Stomach (tissue), 4 donors: ENCODE measurements at regions not wholly inside any gene's neighbourhood (a gene's known extent, or its start where the extent isn't known, plus 50 kb on each side); places are given as distances from the start of the nearest gene placed in this dataset.

Experiments
- EP300 ChIP-seq: sonication (generic); formaldehyde crosslinking; IDR thresholded peaks from one replicate; pipeline ENCODE4 v1.6.1; 2017; ENCODE audit warnings: antibody characterized with exemption
- POLR2A ChIP-seq, 4 donors: fragments of 450-650 bp; IDR thresholded peaks; one replicate each; pipeline ENCODE4 v1.6.1; 2016; ENCODE audit warnings: antibody characterized with exemption in 4 of 4, control low read depth in 2 of 4, mild to moderate bottlenecking in 1 of 4, moderate library complexity in 1 of 4
- POLR2AphosphoS5 ChIP-seq, 3 donors: sonication (generic); formaldehyde crosslinking; IDR thresholded peaks; one replicate each; pipeline ENCODE4 v1.6.1; 2016; ENCODE audit warnings: antibody characterized with exemption in 3 of 3
- TF ChIP-seq, protein P1 (sequence below), 7 experiments: fragments of 450-650 bp in 4 of 7; fragments of 200-600 bp in 3 of 7; sonication (generic) in 3 of 7; IDR thresholded peaks; one replicate each; pipeline ENCODE4 v1.5.1; 2016 to 2019; ENCODE audit warnings: antibody characterized with exemption in 7 of 7, control low read depth in 2 of 7, mild to moderate bottlenecking in 1 of 7

DNA sequence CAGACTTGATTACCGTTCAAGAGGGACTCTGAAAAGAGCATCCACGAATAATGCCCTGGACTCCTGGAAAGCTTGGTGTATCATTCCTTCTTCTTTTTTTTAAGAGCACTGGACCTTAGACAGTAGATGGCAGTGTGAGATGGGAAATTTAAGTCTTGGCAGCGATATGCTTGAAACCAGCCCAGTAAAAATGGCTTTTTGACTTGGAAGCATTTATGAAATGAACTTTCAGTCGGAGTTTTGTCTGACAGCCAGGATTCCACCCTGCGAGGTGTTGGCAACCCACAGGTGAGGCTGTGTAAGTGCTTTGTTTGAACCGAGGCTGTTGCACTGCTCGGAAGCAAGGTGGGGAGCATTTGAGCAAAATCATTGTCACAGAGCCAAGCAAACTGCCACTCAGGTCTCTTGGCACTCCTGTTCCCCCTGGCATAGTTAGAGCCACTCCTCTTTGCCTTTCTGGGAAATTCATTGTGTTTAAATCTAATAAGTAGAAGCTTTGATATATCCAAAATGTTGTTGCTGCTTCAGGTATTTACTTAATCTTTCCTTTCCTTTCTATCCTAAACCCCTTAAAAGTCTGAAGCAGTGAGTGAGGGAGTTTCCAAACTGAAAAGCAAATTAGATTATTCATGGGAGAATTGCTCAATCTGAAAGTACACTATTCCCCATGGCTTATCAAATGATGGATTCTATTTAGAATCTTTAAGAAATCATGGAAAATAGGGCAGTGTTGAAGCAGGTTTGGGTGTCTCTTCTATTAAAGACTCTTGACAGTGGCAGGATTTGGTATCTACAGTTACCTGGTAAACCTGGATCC lies 272.8 kb upstream of the SLC35B3 start:
- TF ChIP-seq POLR2A (IDR thresholded peaks at IDR 0.05) (no peak), POLR2AphosphoS5 (IDR thresholded peaks at IDR 0.05) (no peak), EP300 (no peak)
- TF ChIP-seq, protein P1, sequence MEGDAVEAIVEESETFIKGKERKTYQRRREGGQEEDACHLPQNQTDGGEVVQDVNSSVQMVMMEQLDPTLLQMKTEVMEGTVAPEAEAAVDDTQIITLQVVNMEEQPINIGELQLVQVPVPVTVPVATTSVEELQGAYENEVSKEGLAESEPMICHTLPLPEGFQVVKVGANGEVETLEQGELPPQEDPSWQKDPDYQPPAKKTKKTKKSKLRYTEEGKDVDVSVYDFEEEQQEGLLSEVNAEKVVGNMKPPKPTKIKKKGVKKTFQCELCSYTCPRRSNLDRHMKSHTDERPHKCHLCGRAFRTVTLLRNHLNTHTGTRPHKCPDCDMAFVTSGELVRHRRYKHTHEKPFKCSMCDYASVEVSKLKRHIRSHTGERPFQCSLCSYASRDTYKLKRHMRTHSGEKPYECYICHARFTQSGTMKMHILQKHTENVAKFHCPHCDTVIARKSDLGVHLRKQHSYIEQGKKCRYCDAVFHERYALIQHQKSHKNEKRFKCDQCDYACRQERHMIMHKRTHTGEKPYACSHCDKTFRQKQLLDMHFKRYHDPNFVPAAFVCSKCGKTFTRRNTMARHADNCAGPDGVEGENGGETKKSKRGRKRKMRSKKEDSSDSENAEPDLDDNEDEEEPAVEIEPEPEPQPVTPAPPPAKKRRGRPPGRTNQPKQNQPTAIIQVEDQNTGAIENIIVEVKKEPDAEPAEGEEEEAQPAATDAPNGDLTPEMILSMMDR (IDR thresholded peaks at IDR 0.05), result peak in 2 of 7 experiments; percentile 16 to 28
